Fibroblast of lung (primary cell): ENCODE measurements at regions not wholly inside any gene's neighbourhood (a gene's known extent, or its start where the extent isn't known, plus 50 kb on each side); places are given as distances from the start of the nearest gene placed in this dataset.

Experiments used
- CTCF ChIP-seq, 2 donors: IDR thresholded peaks in 1 of 2; conservative IDR thresholded peaks in 1 of 2; 1 replicate in 1 of 2; 2 replicates in 1 of 2; pipeline ENCODE4 v1.5.1; 2011 to 2012; ENCODE audit warnings: low read length in 2 of 2, control low read depth in 1 of 2, inconsistent platforms in 1 of 2, low read depth in 1 of 2, mild to moderate bottlenecking in 1 of 2
- EZH2 ChIP-seq: IDR thresholded peaks from 2 replicates; pipeline ENCODE4 v1.5.1; 2012; ENCODE audit warnings: low read length, control low read depth, mild to moderate bottlenecking; ENCODE audit errors: missing control alignments

- TF ChIP-seq CTCF (conservative IDR thresholded peaks at IDR 0.05 in 1 of 2, IDR thresholded peaks at IDR 0.05 in 1 of 2; ENCODE audit: low read depth in 1 of 2, low read length in 2 of 2), result no peak
- TF ChIP-seq EZH2, result no peak
These were observed 306.5 kb upstream of the PCDH20 start for GRCh38 chr13:61722119-61722518.
